ENCODE measurements at regions not wholly inside any gene's neighbourhood (a gene's known extent, or its start where the extent isn't known, plus 50 kb on each side); places are given as distances from the start of the nearest gene placed in this dataset.
A peak's percentile ranks its signal among the peaks of the same experiment; 100 is the strongest.

DNA sequence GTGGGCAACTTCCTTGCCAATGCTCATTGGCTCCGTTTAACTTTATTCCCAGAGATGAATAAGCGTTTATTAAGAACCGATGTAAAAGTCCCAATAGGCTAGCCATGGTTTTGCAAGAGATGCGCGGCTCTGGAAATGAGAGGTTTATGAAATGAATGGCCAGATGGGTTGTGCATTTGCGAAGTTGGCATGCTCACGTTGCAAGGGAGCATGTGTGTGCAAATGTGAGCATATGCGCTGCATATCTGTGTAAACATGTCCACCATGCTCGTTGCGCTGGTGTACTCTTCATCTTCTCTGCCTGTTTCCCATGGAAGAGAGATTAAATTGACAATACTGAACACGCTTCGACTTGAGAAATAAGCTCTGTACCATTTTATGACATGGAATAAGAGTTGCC, 848.6 kb upstream of the RBFOX1 start:
- DNase-seq: no peak

DNA sequence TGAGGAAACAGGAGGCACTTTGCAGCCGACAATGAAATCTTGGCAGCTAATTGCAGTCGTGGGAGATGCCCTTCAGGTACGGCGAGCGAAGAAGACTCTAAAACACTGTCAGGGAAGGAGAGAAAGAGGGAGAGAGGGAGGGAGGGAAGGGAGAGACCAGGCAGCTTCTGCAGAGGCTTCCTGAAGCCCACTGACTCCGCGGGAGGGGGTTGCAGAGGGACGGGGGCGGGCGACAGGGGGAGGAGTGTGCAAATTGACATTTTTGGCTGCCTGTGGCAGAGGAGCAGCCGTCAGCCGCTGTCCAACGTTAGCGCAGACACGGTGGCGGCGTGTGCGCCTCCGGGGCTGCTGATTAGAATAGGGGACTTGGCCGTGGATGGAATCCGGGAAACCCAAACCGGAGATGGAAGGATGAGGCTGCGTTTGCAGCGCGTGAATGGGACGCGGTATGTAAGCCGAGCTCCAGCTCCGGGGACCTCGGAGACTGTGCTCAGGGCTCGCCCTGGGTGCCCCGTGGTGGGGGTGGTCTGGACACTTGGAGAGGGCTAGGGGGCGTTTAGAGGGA, 849.1 kb upstream of the RBFOX1 start:
- DNase-seq: no peak

DNA sequence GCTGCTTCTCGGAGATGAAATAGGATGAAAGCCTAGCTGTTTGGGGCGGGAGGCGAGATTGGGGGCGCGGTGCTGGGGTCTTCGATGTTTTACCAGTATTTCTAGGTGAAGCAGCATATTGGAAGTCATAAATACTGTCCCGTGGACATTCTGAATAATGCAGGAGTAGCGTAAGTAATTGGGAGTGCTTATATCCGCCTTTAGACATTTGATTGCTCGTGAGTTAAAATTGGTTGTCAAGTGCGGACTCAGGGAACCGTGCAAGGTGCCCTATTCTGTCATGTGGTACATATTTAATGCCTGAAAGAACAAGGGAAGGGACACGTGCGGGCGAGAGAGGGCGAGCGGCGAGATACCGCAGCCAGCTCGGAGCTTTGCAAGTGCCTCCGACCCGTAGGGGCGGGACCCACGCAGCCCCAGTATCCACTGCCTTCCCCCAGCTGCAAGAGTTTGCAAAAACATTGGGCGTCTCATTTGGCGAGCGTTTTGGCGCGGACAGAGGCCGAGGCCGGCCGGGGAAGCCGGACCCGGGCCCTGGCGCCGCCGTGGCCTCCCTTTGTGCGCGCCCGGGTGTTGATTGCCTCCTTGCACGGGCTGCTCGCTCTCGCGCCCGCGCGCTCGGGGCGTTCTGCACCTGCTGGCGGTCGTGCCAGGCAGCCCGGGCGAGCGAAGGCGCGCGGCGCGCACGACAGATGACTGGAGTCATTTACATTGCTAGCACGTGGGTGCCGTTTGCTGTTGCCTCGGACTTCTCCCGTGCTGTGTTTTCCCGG, 849.8 kb upstream of the RBFOX1 start:
- no peak for DNase-seq

DNA sequence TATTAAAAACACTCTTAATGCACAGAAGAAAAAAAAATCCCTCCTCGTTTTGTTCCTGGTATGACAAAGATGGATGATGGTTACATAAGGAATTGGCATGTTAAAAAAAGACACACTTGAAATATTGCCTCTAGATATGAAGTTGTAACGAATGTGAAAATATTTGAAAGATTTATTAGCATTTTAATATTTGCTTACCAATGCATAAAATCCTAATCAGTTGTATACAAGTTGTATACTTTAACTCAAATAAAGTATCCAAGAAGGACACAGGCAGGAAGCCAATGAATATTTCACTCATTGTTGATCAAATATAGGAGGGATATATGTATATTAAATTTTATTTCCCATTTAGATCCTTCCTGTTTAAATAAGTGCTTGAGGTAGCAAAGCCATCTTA, 850.8 kb upstream of the RBFOX1 start:
- no peak for DNase-seq

DNA sequence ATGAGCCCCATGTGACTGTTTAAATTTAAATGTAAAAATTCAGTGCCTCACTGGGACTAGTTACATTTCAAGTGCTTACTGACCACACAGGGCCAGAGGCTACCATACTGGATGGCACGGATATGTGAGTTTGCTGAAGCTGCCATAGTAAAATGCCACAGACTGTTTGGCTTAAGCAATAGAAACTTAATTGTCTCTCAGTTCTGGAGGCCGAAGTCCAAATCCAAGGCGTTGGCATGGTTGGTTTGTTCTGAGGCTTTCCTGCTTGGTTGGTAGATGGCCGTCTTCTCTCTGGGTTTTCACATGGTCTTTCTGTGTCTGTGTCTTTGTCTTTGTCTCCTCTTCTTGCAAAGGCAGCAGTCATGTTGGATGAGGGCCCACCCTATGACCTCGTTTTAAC, 878.9 kb upstream of the RBFOX1 start:
- DNase-seq: no peak

DNA sequence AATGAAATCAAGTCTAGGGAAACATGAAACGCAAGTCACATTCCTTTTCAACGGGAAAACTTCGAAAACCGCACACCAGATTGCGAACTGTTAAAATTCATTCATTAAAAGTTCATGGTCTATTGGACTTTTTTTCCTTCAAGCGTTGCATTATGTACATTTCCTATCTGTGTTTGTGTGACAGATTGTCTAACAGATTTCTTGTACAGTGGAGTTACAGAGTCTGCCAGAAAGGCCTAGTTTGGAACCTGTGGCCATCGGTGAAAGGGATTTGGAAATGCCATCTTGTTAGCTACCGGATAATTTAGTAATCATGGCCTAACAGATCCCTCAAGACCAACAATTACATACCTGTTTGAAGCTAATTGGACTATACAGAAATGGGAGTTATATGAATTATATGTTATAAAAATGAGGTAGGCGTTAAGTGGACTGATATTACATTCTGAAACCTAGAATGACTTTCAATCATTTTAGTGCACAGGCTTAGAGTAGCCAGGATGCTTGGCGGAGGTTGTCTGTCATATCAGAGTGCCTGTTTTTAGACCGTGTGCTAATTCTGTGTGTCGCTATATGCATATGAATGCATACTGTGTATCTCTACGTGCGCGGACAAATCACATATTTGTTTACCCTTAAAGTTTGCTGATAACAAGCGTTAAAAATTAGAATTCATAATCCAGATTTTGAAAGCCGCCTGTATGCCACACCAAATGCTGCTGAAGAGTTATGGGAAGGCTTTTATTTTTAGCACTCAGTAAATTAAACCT, 885.4 kb upstream of the RBFOX1 start:
- DNase-seq: no peak

DNA sequence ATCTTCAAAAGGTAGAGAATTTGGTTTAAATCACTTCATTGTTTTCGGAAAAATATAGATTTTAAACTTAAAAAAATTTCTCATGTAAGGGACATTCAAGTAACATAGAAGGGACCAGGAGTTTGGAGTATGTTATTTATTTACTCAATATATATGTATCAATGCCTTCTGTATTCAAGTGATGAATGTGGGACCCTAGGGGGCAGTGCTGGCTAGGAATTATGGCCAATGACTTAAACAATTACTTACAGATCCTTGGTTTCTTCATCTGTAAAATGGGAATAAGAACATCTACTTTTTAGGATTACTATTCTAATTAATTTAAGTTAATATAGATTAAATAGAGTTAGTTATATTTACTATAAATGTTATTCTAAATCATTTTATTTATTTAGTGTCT, 886.3 kb upstream of the RBFOX1 start:
- peak; percentile 4 for DNase-seq

DNA sequence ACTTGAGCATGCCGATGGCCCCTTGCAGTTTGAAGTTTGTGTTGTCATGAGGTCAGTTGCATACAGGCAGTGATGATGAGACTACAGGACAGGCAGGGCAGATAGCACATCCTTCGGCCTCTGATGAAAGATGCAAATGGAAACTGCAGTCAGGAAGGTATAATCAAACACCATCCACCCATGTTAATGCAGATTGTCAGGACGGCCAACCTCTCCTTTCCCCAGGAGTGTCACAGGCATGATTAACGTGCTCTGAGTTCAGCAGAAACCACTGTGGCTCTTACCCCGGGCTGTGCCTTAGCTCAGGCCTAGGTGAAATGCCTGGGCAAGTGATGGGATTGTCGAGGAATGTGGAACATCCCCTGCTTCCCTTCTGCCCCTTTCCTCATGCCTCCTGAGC, 893.5 kb upstream of the RBFOX1 start:
- DNase-seq: no peak

DNA sequence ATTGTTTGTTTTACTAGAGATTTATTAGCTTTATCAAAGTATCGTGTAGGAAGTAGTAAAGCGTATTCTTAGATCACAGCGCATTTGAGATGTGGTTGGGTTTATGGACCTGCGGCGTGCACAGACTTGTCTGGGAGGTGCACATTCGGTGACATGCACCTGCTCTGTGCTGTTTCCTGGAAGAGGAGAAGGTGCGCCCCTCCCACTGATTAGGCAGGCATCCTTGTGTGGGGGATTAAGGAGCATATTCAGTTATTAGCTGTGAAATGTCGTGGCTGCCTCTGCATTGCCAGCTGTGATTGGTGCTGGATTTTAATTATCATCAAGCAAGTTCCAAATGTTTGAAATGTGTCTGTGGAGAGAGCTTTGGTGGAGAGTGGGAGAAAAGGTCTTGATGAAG, 903.8 kb upstream of the RBFOX1 start:
- peak; percentile 58 for DNase-seq

DNA sequence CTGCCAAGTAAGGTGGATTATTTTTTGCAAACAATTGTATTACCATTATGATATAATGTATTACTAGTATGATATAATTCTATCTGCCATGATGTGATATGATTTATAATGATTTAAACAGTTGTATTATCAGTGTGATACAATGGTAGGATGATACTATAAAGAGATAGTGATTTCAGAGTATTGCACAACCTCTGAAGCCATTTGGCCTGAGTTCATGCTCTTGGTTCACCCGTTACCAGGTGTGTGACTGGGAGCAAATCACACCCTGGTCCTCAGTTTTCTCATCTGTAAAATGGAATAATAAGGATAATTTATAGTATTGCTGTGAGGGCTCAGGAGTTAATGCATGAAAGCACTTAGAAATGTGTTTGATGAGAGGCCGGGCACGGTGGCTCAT, 905.0 kb upstream of the RBFOX1 start:
- DNase-seq: no peak

DNA sequence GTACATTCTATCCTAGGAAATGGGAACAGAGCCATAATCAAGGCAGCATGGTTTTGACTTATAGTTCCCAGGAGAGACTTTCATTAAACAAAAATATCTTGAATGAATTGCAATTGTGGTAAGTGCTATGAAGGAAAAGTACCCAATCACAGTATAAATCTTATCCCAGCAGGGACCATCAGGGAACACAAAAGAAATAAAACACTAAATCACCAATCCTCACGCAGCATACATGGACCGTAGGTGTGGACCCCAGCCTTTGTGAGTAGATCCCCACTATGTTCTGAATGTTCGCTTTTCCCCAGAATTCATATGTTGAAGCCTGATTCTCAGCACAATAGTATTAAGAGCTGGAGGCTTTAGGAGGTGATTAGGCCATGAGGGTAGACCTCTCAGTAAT, 925.0 kb upstream of the RBFOX1 start:
- DNase-seq: no peak

DNA sequence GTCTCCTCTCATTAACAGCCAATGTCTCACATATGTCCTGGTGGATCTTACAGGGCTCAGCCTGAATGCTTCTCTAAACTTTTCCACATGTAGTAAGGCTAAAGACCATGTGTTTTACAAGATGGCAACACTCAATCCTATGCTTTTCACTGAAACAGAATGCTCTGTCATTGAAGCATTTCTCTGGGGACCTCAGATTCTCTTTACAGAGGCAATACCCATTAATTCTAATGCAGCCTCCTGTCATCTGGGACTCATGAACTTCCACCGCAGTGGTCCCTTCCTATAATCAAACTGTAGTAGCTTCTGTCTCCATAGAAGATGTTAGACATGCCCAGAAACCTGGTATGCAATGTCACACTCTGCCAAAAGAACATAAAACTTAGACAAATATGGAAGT, 926.6 kb upstream of the RBFOX1 start:
- no peak for DNase-seq

DNA sequence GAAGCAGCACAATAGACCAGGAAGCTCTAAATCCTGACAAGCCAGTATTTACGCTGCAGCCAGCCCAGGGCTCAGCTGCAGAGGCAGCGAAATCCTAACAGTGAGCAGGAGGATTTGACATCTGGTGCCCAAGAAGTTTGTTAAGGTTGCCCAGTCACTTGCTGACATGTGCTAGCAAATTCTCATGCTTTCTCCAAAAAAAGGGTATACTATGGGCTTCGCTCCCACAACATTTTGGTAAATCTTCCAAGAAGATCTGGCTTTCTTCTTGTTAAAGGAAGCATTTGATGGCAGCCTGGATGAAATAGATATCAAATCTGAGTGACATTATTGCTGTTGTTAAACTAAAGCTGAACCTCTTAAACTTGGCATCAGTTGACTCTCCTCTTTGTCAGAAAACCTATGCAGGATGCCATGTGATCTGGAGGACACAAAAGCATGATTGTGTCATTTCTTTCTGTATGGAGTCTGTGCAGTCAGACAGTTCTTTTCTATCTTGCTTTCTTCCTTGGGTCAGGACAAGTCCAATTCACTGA, 949.7 kb upstream of the RBFOX1 start:
- no peak for DNase-seq

DNA sequence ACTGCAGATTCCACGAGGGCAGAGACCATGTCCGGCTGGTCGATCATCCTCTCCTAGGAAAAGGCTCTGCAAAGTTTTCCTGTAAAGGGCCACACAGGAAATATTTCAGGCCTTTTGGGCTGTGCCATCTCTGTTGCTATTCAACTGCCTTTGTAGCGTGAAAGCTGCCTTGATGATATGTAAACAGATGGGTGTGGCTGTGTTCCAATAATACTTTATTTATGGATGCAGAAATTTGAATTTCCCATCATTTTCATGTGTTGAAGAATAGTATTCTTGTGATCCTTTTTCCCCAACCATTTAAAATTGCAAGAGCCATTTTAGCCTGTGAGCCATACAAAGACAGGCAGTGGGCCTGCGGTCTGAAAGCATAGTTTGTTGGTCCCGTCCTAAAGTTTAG, 950.7 kb upstream of the RBFOX1 start:
- no peak for DNase-seq

DNA sequence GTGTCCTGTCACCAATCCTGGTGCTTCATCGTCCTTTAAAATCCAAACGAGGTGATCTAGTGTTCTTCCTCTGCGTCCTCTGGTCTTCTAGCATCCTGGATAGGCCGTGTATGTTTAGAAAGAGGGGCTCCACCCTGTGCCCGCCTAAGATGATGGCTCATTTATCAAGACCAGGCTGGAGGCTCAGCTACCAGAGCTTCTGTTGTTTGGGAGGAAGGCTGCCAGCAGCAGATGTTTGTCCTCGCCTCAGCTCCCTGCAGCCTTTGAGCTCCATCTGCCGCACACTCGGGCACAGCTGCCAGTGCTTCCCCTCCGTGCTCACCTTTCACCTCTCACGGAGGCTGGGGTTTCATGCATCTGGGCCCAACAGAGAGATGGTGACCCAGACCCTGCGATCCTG, 954.7 kb upstream of the RBFOX1 start:
- DNase-seq: no peak

DNA sequence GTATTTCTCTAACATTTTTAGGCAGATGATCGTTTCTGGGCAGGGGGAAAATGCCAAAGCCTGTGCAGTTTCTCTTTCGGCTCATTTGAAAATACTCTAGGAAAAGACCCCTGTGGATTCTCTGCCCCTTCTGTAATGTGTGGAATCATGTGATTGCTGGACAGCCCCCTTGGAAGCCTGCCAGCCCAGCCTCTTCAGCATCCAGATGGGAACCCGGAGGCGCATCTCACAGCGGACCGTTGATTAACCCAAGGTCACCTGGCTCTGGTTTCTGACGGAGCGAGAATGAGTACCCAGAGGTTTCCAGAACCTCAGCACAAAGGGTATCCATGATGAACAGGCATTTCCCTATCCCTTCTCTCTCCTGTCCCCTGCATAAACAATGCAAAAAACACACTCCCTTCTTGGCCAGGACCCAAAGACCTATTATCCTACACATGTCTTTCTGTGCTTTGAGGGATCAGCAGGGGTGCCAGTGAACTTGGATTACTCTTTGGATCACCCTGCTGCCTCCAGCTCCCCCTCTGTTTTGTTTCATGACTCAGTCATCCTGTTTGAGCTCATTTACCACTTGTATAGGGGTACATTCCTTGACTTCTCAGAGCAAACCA, 957.1 kb upstream of the RBFOX1 start:
- no peak for DNase-seq

DNA sequence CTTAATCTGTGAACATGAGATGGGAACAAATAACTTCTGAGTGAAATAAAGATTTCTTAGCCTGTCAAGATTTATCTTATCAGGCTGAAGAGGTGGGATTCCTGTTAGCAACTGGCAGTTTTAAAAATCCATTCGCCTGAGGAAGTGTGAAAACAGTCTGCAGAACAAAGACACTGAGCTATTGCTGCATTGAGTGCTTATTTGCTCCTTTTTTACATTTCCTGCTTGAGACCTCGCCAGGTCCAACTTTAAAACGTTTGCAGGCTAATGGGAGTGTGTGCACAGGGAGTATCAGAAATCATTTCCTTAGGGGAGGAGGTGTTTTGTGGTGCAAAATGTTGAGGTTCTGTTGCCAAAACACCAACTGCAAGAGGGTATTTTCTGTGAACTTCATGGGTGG, 957.8 kb upstream of the RBFOX1 start:
- no peak for DNase-seq

DNA sequence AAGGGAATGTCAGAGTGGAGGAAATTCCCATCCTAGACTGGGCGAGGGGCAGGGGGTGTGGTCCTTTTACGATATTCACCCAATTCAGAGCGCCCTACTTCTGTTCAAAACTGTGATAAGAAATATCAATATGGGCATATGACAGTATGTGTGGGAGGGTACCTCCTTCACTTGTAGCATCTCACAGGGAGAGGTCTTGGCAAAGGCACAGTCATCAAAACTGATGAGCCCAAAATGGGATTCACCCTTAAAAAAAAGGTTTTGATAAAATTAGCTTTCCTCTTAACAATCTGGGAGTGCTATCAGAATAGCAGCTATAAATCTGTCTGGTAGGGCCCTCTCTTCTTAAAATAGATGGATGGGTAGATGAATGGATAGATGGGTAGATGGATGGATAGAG, 967.8 kb upstream of the RBFOX1 start:
- DNase-seq: no peak

DNA sequence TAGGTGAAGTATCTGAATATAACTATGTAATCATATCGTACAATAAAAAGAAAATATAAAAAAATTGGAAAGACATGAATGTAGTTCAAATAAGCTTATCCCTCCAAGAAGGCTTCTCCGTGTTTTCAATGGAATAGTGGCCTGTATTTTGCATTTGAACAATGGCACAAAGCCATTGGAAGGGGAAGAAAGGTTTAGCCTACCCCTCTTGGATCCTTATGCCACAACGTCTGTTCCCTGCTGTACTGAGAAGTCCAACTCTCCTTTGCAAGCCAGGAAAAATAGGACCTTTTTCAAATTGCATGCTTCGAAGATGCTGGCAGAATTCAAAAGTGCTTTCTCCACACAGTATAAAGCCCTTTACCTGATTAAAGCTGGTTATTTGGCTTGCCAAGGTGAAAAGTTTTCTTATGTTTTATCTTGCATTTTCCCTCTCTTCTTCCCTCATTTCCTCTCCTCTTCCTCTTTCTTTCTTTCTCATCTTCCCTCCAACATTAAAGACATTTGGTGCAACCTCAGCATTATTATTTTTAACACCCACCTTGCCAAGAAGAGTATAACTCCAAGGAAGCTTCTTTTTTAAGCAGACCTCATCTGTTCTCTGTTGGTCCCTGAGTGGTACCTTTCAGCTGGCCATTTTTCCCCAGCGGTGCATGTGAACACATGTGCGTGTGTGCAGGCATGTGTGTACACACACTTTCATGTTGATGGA, 968.6 kb upstream of the RBFOX1 start:
- DNase-seq: no peak

DNA sequence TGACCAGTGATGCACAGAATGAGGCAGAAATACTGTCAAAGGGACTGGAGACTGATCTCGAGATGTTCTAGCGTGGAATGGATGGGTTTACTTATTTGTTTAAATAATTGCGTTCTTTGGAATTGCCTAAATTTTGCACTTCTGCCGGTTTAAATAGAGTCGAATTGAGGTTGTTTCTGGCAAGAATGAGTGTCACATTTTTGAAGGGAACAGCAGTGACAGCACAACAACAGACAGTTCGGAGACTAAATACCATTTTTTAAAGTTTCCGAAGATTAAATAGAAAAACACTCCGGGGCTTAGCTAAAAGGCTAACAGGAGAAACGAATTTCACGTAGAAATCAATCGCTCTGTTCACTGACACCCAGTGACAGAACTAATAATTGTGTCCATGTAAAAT, 969.2 kb upstream of the RBFOX1 start:
- DNase-seq: no peak

DNA sequence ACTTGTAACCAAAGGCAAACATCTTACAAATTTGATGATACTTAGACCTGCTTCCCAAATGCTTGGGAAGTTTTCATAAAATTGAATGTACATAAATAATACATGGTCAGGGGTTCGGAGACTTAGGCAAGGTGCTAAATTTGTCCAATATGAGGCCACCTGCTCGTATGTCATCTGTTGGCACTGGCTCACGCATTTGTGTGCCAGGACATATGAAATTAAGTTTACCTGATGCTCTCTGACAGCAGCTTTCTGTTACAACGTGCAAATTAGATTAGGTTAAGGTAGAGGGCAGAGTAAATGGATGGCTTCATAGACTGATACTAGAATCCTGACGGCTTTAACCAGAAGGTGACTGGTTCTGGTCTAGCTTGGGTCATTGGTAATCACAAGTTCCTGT, 970.3 kb upstream of the RBFOX1 start:
- no peak for DNase-seq

DNA sequence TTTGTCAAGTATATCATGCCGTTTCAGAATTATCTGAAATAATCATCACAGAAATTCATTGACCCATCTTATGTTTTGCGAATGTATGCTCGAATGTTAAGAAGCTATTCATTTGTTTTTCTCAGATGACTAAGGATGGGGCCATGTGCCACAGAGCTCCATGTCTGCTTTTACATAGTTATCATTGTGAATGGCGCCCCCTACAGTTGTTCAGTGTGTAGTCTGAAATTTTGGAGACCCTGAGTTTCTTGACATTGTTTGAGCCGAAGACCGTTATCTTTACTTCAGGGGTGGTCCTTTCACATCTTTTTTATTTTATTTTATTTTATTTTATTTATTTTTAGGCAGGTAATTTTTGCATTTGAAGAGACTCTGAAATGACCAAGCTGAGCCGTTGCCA, 972.0 kb upstream of the RBFOX1 start:
- DNase-seq: no peak

DNA sequence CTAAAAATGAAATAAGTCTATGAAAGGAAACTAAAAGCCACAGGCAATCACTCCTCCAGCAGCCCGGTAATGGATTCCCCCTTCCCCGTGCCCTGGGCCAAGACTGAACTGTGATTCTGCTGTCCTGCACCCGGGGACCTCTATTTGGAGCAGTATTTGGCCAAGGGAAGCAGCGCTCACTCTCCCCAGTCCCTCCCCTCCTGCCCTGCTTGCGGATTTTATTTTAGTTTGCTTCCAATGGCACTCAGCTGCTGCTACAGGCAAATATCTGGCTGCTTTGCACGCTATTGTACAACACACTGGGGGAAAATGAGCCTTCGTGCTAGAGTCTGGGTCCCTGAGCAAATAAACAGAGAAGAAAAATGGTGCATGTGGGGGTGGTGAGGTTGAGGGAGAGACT, 975.7 kb upstream of the RBFOX1 start:
- no peak for DNase-seq

All from NCI-H526 treated with DMSO at 0.1 percent for 48 hours (cell line).